GM19452 (cell line): ENCODE measurements at regions not wholly inside any gene's neighbourhood (a gene's known extent, or its start where the extent isn't known, plus 50 kb on each side); places are given as distances from the start of the nearest gene placed in this dataset.

Experiments used
- ATAC-seq: cut with Tn5 transposase; IDR thresholded peaks from one replicate; pipeline ENCODE4 v1.9.1; 2021; ENCODE audit not compliant: unreplicated experiment

DNA sequence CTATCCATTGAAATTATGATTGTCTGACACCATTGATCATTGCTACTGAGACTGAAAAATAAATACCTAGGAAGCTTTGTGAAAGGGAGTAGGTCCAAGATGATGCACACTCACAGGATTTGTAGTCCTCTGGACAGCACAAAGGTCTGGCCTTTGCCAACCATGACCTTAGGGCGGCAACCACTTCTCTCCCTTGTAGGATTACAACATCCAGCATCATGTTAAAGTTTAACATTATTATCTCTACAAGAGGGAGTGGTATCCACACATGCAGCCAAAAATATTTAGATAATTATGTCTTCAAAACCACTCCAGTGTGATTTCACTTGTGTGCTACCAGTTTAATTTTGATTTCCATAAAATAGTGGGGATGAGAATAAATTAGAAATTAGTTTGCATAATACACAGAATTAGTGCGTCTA is 51.1 kb upstream of the NHSL1 start:
- ATAC-seq, result no peak

DNA sequence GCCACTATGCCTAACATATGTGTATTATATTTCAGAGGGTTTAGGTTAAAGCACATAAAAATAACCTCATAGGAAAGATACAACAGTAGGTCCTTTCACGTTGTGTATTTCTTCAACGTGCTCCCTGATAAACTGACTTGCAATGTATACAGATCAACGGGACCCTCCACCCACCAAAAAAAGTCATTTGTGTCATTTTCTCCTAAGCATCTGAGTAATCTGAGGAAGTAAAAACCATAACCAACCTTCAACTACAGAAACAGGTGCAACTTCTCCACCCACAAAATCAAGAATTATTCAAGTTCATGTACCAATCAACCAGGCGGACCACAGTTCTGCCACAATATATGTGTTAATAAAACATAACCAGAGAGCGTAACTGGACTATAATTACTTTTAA is 54.9 kb upstream of the NHSL1 start:
- ATAC-seq, result no peak

DNA sequence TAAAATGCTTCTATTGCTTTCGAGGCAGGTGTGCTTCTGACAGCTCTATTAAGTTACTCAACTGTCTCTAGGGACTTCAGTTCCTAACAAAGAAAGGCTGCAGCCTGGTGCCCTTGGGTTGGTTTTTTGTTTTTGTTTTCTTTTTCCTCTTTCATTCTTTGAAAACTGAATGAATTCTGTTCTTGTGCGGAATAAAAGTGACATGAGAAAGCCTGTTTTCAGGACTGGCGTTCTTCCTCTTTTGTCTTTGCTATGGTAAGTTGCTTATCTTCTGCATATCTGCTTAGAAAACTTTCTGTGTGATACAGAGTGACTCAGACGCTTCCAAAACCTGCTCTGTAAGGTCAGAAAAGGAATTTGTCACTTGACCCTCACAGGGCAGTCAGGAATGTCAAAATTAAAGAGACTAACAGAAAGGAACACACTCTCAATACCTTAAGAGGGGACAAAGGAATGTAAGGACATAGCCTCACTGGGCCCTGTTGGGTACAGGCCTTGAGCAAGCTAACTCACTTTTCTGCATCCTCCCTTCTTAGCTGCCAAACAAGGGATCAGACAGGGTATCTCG is 56.2 kb upstream of the NHSL1 start:
- ATAC-seq, result no peak

DNA sequence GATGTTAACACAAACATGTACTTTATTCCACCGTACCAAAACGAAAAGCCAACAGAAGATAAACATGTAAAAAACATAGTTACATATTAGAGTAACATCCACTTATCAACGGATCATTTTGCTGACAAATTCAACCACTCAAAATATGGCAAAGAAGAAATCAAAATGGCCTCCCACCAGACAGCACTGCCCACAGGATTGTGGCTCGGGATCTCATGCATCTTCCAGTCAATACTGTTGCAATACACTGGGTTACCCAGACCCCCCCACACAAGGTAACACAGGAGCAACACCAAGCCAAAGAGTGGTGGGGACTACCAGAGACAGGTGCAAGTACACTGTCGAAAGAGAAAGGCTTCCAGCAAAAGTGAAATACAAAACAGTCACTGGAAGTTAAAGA is 57.9 kb upstream of the NHSL1 start:
- no peak for ATAC-seq

DNA sequence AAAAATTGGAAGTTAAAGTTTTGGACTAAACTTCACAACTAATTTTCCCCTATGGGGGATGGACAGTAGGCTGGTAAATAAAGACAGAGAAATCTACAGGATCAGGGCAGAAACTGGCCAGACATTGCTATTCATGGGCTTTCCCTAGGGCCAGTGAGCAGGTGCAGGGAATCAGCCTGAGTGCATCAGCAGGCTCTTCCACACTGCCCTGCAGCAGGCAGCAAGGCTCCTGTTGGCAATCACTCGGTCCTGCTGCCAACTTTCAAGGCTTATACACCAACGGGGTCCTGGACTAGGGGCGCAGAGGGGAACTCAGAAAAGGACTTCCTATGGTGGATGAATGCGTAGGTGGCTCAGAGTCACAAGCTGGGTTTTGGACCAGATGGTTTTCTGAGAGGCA is 59.8 kb upstream of the NHSL1 start:
- ATAC-seq, result no peak

- no peak for ATAC-seq
These were observed 61.0 kb upstream of the NHSL1 start for GRCh38 chr6:138560130-138560860.

- ATAC-seq, result no peak
These were observed 63.4 kb upstream of the NHSL1 start for GRCh38 chr6:138562691-138563090.

GRCh38 chr6:138563231-138563630 is 63.9 kb upstream of the NHSL1 start:
- no peak for ATAC-seq

DNA sequence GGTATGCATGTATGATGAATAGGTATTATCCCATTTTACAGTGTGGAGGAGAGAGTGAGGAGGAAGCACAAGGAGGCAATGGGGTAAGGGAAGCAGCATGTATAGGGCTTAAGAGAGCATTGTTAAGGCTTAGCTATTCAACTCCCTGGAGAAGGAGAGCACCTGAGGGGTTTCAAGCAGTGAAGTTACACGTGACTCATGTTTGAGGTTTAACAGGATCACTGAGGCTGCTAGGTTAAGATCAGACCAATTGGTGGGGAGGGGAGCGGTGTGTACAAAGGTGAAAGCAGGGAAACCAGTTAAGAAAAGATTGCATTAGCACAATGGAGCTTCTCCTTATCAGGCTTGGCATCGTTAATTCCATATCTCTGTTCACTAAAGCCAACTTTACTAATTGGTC is 64.4 kb upstream of the NHSL1 start:
- no peak for ATAC-seq

DNA sequence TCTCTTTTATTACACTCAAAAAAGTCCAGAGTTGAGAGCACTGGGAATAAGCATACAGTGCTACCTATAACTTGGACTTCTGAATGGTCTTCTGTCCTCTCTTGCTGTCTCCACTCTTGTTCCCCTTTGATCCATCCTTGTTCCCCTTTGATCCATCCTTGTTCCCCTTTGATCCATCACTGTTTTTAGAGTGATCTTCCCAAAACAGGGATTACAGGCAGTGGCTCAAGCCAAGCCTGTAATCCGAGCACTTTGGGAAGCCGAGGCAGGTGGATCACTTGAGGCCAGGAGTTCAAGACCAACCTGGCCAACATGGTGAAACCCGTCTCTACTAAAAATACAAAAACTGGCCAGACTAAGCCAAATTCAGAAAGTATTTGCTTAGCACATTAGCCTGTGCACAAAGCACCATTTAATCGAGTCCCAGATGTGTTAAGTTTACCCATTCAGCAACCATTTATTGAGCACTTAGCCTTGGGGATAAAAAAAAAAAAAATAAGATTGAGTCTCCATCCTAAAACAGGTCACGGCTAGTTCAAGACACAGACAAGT is 65.0 kb upstream of the NHSL1 start:
- ATAC-seq, result no peak

- ATAC-seq, result no peak
These were observed 67.8 kb upstream of the NHSL1 start for GRCh38 chr6:138567052-138567451.

DNA sequence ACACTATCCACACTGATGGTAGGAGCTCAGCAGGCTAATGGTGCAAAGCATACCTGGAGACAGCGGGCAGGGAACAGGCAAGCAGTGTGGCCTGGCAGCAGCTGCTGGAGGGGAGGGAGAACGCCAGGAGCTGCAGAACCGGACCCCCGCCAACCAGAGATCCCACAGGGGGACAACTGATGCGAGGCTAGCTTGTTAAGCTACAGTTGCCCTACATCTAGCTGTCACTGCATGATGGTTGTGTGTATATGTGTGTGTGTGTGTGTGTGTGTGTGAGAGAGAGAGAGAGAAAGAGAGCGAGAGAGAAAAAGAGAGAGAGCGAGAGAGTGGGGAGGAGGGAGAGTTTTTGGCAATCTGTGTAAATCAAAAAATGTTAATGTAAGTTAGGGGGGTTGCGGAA is 69.7 kb upstream of the NHSL1 start:
- ATAC-seq, result no peak

GRCh38 chr6:138569554-138569953 is 70.3 kb upstream of the NHSL1 start:
- ATAC-seq, result no peak

GRCh38 chr6:138569970-138570724 is 70.9 kb upstream of the NHSL1 start:
- no peak for ATAC-seq

- no peak for ATAC-seq
These were observed 71.4 kb upstream of the NHSL1 start for GRCh38 chr6:138570725-138571029.

DNA sequence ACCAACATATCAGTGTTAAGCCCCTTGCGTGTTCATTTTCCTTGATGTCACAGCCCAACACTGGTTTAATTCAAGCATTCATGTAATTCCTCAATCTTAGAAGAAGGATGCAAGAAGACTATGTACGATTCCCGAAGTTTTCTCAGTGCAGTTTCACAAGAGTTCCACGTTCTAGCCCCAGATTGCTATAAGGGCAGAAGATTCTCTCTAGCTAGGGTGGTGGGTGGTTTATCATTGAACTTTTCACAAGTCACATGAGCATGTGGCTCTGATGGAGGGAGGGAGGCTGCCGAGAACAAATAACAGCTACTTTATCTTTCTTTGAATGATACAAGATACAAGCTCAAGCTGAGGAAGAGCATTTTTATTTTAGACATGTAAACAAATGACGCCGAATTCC is 71.9 kb upstream of the NHSL1 start:
- no peak for ATAC-seq

GRCh38 chr6:138571585-138572166 is 72.4 kb upstream of the NHSL1 start:
- no peak for ATAC-seq

DNA sequence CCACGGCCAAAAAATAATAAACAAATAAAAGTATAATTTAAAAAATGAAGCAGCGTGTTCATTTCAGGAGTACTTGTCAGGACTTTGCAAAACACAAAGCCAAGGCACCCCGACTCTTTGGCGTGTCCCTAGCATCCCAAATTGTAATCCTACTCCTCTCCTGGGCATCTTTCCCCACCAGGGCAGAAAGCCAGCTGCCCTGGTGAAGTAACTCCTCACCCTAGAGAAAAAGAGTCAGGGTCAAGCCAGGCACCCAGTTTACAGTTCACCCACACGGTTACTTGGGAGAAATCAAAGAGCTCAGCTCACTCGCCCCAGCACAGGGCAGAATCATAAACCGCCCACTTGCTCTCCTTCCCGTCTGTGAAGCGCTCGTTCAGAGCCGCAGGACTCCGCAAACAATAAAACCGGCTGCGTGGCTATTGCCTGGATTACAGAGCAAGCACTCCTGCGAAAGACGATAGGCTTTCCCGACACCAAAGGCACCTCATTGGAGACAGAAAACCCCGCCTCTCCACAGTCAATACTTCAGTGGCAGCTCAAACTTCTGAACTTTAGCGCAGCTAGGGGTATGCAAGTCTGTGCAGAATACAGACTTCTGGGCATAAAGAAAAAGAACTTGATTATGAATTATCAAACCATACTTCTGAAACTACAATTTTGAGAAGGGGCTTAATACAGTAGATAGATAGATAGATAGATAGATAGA is 73.0 kb upstream of the NHSL1 start:
- no peak for ATAC-seq

DNA sequence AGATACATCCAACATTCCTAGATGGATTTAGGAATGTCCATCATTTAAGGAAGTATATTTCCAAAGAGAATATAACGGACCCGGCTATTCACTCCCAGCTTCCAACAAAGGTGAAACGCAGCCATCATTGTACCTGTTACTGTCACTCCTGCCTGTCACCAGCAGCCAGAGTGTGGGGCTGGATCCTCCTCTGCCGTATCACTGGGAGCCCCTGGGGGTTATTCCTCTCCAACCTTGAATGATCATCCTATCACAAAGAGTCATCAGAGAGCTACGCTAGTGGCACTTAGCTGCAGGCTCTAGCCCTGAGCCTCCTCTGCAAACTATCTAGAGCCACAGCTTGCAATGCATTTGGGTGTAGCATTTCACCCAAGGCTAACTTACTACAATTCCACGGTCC is 73.6 kb upstream of the NHSL1 start:
- ATAC-seq, result no peak

- no peak for ATAC-seq
These were observed 76.0 kb upstream of the NHSL1 start for GRCh38 chr6:138575257-138575656.

DNA sequence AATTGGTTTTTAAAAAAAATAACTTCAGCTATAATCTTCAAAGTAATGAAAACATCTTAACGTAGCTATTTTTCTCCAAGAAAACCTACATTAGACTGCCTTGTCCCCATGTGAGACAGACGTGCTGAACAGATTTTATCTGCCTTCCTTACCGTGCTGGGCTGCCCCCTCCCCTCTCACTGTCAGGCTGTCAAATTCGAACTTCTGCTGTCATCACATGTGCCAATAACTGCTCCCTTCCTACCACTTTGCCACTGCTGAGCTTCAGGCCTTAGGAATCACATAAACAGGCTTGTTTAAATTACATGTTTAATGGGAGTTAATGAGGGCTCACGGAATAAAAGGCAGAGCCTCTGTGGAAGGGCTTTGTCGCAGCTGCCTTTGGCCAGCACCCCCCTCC is 77.0 kb upstream of the NHSL1 start:
- ATAC-seq, result no peak
